ENCODE measurements at regions not wholly inside any gene's neighbourhood (a gene's known extent, or its start where the extent isn't known, plus 50 kb on each side); places are given as distances from the start of the nearest gene placed in this dataset.

DNA sequence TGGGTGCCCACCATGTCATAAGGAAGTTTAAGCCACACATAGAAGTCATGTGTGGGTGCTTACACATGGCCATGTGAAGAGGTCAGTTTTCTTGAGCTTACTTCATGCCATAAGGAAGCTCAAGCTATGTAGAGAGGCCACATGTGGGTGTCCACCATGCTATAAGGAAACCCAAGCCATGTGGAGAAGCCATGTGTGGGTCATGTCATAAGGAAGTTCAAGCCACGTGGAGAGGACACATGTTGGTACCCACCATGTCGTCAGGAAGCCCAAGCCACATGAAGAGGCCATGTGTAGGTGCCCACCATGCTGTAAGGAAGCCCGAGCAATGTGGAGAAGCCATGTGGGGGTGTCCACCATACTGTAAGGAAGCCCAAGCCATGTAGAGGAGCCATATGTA is 1089.2 kb upstream of the AUTS2 start:
- TF ChIP-seq CTCF (IDR thresholded peaks at IDR 0.05; ENCODE audit: low read length) (no peak), EZH2 (optimal IDR thresholded peaks at IDR 0.05; ENCODE audit: low read depth, low read length) (no peak), EZH2phosphoT487 (IDR thresholded peaks at IDR 0.05; ENCODE audit: low read length) (no peak)
